Tibial nerve (tissue), 4 donors: ENCODE measurements at regions not wholly inside any gene's neighbourhood (a gene's known extent, or its start where the extent isn't known, plus 50 kb on each side); places are given as distances from the start of the nearest gene placed in this dataset.

Source experiments
- EP300 ChIP-seq, 2 donors: sonication (generic); formaldehyde crosslinking; IDR thresholded peaks; one replicate each; pipeline ENCODE4 v1.6.1; 2017; ENCODE audit warnings: antibody characterized with exemption in 2 of 2, mild to moderate bottlenecking in 1 of 2
- POLR2A ChIP-seq, 2 donors: fragments of 450-650 bp; IDR thresholded peaks; one replicate each; pipeline ENCODE4 v1.6.1; 2017; ENCODE audit warnings: antibody characterized with exemption in 2 of 2, mild to moderate bottlenecking in 2 of 2, moderate library complexity in 2 of 2
- TF ChIP-seq, protein P1 (sequence below), 5 experiments: fragments of 200-600 bp in 3 of 5; fragments of 450-650 bp in 2 of 5; sonication (generic) in 3 of 5; IDR thresholded peaks; one replicate each; pipeline ENCODE4 v1.5.1; 2016 to 2019; ENCODE audit warnings: antibody characterized with exemption in 5 of 5, mild to moderate bottlenecking in 3 of 5, moderate library complexity in 2 of 5

DNA sequence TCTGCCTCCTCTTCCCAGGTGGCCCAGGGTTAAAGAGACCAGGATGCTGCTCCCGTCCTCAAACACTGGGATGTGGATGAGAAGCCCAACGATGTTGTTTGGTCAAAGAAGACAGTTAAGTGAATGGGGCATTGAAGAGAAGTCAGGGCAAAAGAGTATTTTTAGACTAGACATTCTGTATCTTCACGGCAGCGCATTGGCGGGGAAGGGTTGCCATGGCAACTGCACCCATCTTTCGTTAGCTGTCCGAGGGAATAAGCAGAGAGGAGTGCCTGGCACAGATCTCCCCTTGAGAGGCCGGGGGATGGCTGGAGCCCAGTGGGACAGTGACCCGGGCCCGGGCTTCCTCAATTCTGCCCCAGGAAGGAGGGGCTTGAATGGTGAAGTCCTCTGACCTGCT lies 56.4 kb upstream of the GPR31 start:
- TF ChIP-seq, protein P1, sequence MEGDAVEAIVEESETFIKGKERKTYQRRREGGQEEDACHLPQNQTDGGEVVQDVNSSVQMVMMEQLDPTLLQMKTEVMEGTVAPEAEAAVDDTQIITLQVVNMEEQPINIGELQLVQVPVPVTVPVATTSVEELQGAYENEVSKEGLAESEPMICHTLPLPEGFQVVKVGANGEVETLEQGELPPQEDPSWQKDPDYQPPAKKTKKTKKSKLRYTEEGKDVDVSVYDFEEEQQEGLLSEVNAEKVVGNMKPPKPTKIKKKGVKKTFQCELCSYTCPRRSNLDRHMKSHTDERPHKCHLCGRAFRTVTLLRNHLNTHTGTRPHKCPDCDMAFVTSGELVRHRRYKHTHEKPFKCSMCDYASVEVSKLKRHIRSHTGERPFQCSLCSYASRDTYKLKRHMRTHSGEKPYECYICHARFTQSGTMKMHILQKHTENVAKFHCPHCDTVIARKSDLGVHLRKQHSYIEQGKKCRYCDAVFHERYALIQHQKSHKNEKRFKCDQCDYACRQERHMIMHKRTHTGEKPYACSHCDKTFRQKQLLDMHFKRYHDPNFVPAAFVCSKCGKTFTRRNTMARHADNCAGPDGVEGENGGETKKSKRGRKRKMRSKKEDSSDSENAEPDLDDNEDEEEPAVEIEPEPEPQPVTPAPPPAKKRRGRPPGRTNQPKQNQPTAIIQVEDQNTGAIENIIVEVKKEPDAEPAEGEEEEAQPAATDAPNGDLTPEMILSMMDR (IDR thresholded peaks at IDR 0.05): no peak
- TF ChIP-seq POLR2A (IDR thresholded peaks at IDR 0.05) (no peak), EP300 (IDR thresholded peaks at IDR 0.05) (no peak)
